ENCODE measurements at regions not wholly inside any gene's neighbourhood (a gene's known extent, or its start where the extent isn't known, plus 50 kb on each side); places are given as distances from the start of the nearest gene placed in this dataset.

DNA sequence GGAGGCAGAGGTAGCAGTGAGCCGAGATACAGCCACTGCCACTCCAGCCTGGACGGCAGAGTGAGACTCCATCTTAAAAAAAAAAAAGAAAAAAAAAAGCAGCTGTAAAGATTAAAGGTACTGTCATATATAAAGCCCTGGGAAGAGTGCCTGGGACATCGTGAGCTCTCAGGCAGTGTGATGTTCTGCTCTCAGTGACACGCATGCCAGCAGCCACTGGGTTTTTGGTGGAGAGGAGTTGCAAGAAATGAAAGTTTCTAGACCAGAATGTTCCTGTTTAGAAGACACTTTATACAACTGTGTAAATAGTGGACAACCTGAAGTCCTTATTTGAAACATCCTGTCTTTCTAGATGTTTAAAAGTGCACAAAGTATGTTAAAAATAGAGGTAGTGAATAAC is 213.2 kb downstream of the IRF8 start:
- Histone ChIP-seq H3K9me3 (peaks cover 0 to 13% (median 0%) of the 10 kb centered on the region in 11 donors), H3K36me3 (no peaks in the 10 kb centered on the region), H3K27me3 (peaks cover 0 to 49% (median 29%) of the 10 kb centered on the region in 7 donors), H3K27ac (no peak overlapping the region), H3K4me1 (no peaks in the 10 kb centered on the region), H3K4me3 (no peak overlapping the region)
- TF ChIP-seq, protein P1, sequence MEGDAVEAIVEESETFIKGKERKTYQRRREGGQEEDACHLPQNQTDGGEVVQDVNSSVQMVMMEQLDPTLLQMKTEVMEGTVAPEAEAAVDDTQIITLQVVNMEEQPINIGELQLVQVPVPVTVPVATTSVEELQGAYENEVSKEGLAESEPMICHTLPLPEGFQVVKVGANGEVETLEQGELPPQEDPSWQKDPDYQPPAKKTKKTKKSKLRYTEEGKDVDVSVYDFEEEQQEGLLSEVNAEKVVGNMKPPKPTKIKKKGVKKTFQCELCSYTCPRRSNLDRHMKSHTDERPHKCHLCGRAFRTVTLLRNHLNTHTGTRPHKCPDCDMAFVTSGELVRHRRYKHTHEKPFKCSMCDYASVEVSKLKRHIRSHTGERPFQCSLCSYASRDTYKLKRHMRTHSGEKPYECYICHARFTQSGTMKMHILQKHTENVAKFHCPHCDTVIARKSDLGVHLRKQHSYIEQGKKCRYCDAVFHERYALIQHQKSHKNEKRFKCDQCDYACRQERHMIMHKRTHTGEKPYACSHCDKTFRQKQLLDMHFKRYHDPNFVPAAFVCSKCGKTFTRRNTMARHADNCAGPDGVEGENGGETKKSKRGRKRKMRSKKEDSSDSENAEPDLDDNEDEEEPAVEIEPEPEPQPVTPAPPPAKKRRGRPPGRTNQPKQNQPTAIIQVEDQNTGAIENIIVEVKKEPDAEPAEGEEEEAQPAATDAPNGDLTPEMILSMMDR (IDR thresholded peaks at IDR 0.05): no peak
- intact Hi-C loops (cut with DNase I): no loop called here
- no peak for ATAC-seq
- no peak for DNase-seq
- 68 to 76% methylated on average over 4 of the region's 4 CpGs for WGBS, 2 donors

DNA sequence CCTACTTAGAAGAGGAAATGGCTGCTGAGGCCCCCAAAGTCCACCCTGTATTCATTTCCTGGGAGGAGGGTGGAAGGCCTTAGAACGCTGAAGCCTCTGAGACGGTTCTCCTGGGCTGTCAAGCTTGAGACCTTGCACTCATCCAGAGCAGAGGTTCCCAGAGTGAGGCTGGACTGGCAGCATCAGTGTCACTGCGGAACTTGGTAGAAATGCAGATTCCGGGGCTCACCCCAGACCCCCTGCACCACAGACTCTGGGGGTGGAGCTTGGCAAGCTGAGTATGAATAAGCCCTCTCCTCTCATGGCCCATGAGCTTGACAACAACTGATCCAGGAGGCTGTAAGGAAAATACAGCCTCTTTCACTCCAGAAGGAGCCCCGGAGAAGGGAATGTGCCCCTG is 218.3 kb downstream of the IRF8 start:
- WGBS, 2 donors: 71 to 84% methylated on average over 5 of the region's 5 CpGs
- Histone ChIP-seq H3K27me3 (peaks cover 0 to 76% (median 45%) of the 10 kb centered on the region in 7 donors), H3K4me3 (no peak overlapping the region), H3K36me3 (no peaks in the 10 kb centered on the region), H3K4me1 (no peaks in the 10 kb centered on the region), H3K9me3 (no peaks in the 10 kb centered on the region), H3K27ac (no peak overlapping the region)
- DNase-seq: no peak
- no peak for ATAC-seq
- intact Hi-C loops (cut with DNase I): no loop called here
- TF ChIP-seq, protein P1 (IDR thresholded peaks at IDR 0.05): no peak

DNA sequence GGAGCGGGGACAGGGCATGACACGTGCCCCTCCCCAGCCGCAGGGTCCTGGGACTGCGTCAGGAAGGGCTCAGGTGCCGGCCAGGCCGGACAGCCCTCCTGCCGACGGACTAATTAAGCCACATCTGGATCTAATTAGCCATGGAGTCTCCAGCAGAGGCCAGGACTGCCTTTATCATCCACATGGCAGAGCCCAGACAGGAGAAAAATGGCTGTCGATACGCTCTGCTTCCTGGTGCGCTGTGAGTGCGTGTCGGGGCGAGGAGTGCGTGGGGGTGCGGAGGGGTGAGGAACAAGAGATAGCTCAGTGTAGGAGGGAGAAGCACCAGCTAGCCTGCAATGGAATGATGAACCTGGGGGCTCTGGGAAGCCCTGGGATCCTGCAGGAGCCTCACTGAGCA is 218.8 kb downstream of the IRF8 start:
- WGBS, 2 donors: 40 to 46% methylated on average over 16 of the region's 16 CpGs
- TF ChIP-seq, protein P1 (IDR thresholded peaks at IDR 0.05): no peak
- H3K9me3 ChIP-seq: no peaks in the 10 kb centered on the region
- DNase-seq: no peak
- ATAC-seq: no peak
- no peaks in the 10 kb centered on the region for H3K4me1 ChIP-seq
- H3K27ac ChIP-seq: no peak overlapping the region
- intact Hi-C loops (cut with DNase I): no loop called here
- peaks cover 0 to 81% (median 45%) of the 10 kb centered on the region in 7 donors for H3K27me3 ChIP-seq
- no peaks in the 10 kb centered on the region for H3K36me3 ChIP-seq
- no peak overlapping the region for H3K4me3 ChIP-seq

- no peaks in the 10 kb centered on the region for H3K4me1 ChIP-seq
- DNase-seq: no peak
- no peaks in the 10 kb centered on the region for H3K36me3 ChIP-seq
- TF ChIP-seq, protein P1 (IDR thresholded peaks at IDR 0.05): no peak
- intact Hi-C loops (cut with DNase I): no loop called here
- H3K27ac ChIP-seq: no peak overlapping the region
- H3K9me3 ChIP-seq: no peaks in the 10 kb centered on the region
- ATAC-seq: no peak
- H3K4me3 ChIP-seq: no peak overlapping the region
- WGBS, 2 donors: 78 to 79% methylated on average over 12 of the region's 12 CpGs
- H3K27me3 ChIP-seq: peaks cover 0 to 89% (median 47%) of the 10 kb centered on the region in 7 donors
Measured at GRCh38 chr16:86118467-86119307, 219.7 kb downstream of the IRF8 start.

All from heart right ventricle (tissue), 16 donors.